ENCODE measurements at regions not wholly inside any gene's neighbourhood (a gene's known extent, or its start where the extent isn't known, plus 50 kb on each side); places are given as distances from the start of the nearest gene placed in this dataset.

- TF ChIP-seq PRDM4 (tag by site-specific recombination; IDR thresholded peaks at IDR 0.05) (no peak), ZNF341 (tag by site-specific recombination; IDR thresholded peaks at IDR 0.05; ENCODE audit: low read depth) (no peak), KLF9 (tag by site-specific recombination; IDR thresholded peaks at IDR 0.05; ENCODE audit: low read depth) (no peak), KLF17 (tag by site-specific recombination; IDR thresholded peaks at IDR 0.05) (no peak), PRDM10 (tag by site-specific recombination; IDR thresholded peaks at IDR 0.05) (no peak), ZFHX2 (tag by site-specific recombination; conservative IDR thresholded peaks at IDR 0.05) (no peak), ZNF704 (tag by site-specific recombination; IDR thresholded peaks at IDR 0.05) (no peak)
- ChIA-PET CTCF (interaction anchor here (0.5 to 0.6 kb wide), 4 partner anchors 30 to 1455 kb away, joined by 3 to 5 read pairs (median 4); no protein-coding TSS in a partner anchor), POLR2A (interaction anchor here (0.6 kb wide), 1 partner anchor 39 kb away, joined by 3 read pairs; no protein-coding TSS in a partner anchor)
- no peaks in the 10 kb centered on the region for H3K4me1 ChIP-seq (ENCODE audit: control insufficient read depth, insufficient read depth, low read length)
- no peaks in the 10 kb centered on the region for H3K9me3 ChIP-seq (ENCODE audit: control insufficient read depth, insufficient read depth, low read depth, low read length)
- H3K36me3 ChIP-seq (ENCODE audit: control insufficient read depth in 2 of 2, insufficient read depth in 1 of 2, low read length in 2 of 2) = no peaks in the 10 kb centered on the region
- no peak overlapping the region for H3K4me3 ChIP-seq (ENCODE audit: low read depth, low read length)
- no peak overlapping the region for H3K27ac ChIP-seq (ENCODE audit: extremely low read depth, low read depth, low read length)
These were observed 348.3 kb downstream of the BCKDHB start for GRCh38 chr6:80454661-80455365.

GRCh38 chr6:80454197-80454596, 347.7 kb downstream of the BCKDHB start:
- Histone ChIP-seq H3K9me3 (ENCODE audit: control insufficient read depth, insufficient read depth, low read depth, low read length) (no peaks in the 10 kb centered on the region), H3K4me3 (ENCODE audit: low read depth, low read length) (no peak overlapping the region), H3K36me3 (ENCODE audit: control insufficient read depth in 2 of 2, insufficient read depth in 1 of 2, low read length in 2 of 2) (no peaks in the 10 kb centered on the region), H3K27ac (ENCODE audit: extremely low read depth, low read depth, low read length) (no peak overlapping the region), H3K4me1 (ENCODE audit: control insufficient read depth, insufficient read depth, low read length) (no peaks in the 10 kb centered on the region)
- ChIA-PET CTCF (interaction anchor here (0.6 kb wide), 1 partner anchor 241 kb away, joined by 4 read pairs; no protein-coding TSS in a partner anchor), POLR2A (no interaction called here)
- TF ChIP-seq GLI4 (tag by site-specific recombination; IDR thresholded peaks at IDR 0.05) (no peak), ZSCAN30 (tag by site-specific recombination; IDR thresholded peaks at IDR 0.05) (no peak), SALL2 (tag by site-specific recombination; IDR thresholded peaks at IDR 0.05; ENCODE audit: borderline replicate concordance) (no peak), KLF1 (tag by site-specific recombination; IDR thresholded peaks at IDR 0.05) (no peak), ZNF501 (tag by site-specific recombination; IDR thresholded peaks at IDR 0.05) (no peak), ZNF677 (tag by site-specific recombination; IDR thresholded peaks at IDR 0.05) (no peak), KLF10 (tag by site-specific recombination; IDR thresholded peaks at IDR 0.05) (no peak), ZNF214 (tag by site-specific recombination; IDR thresholded peaks at IDR 0.05; ENCODE audit: borderline replicate concordance) (no peak), TSHZ1 (tag by site-specific recombination; IDR thresholded peaks at IDR 0.05; ENCODE audit: borderline replicate concordance) (no peak), ZNF792 (tag by site-specific recombination; IDR thresholded peaks at IDR 0.05) (no peak), CTCF (tag by site-specific recombination; IDR thresholded peaks at IDR 0.05) (no peak)
